ENCODE measurements at regions not wholly inside any gene's neighbourhood (a gene's known extent, or its start where the extent isn't known, plus 50 kb on each side); places are given as distances from the start of the nearest gene placed in this dataset.

DNA sequence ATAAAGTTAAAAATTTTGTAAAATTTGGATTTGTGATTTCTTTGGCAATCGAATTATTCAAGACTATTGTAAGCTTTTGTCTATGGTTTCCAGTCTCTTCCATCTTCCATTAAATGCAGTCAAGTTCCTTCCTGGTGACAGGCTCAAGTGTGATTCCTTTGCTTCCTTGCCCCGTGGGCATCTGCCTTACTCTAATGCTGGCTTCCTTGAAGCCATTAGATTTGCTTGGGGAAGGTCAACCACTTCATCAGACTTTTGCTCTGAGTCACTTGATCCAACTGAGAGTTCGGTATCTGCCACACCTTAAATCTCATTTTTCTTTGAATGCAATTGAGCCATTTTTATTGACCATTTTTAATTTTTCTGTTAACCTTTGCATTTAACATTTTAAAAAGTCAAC, 648.8 kb downstream of the SPOCK3 start:
- no peak overlapping the region for H3K4me3 ChIP-seq (ENCODE audit: extremely low read depth in 1 of 4, insufficient read depth in 2 of 4, low read depth in 3 of 4, low read length in 4 of 4)
- H2BK15ac ChIP-seq (ENCODE audit: low read length), result no peak overlapping the region
- no peaks in the 10 kb centered on the region for H3K36me3 ChIP-seq (ENCODE audit: control insufficient read depth in 2 of 4, insufficient read depth in 4 of 4, low read length in 3 of 4)
- H2BK20ac ChIP-seq (ENCODE audit: low read length), result no peak overlapping the region
- no peak overlapping the region for H4K8ac ChIP-seq (ENCODE audit: extremely low read depth, insufficient read depth, low read length)
- H4K20me1 ChIP-seq (replicated peaks in 1 of 2; ENCODE audit: control insufficient read depth in 1 of 2, insufficient read depth in 2 of 2, low read length in 2 of 2), result no peaks in the 10 kb centered on the region
- H4K91ac ChIP-seq (replicated peaks; ENCODE audit: insufficient read length, low read length), result no peak overlapping the region
- no peak overlapping the region for H3K4me2 ChIP-seq (ENCODE audit: insufficient read depth in 1 of 2, low read depth in 2 of 2, low read length in 2 of 2)
- H3K23ac ChIP-seq (ENCODE audit: insufficient read length), result no peak overlapping the region
- H2BK120ac ChIP-seq (replicated peaks; ENCODE audit: low read depth, low read length), result no peak overlapping the region
- H3K79me1 ChIP-seq (ENCODE audit: low read depth, low read length), result no peaks in the 10 kb centered on the region
- H3K18ac ChIP-seq (ENCODE audit: extremely low read depth, low read length), result no peak overlapping the region
- H3K4ac ChIP-seq (replicated peaks; ENCODE audit: insufficient read length, low read depth, low read length), result no peak overlapping the region
- no peak overlapping the region for H2AK5ac ChIP-seq (ENCODE audit: low read depth, low read length)
- H3K9me3 ChIP-seq (ENCODE audit: insufficient read depth in 2 of 2, low read depth in 1 of 2, low read length in 1 of 2), result no peaks in the 10 kb centered on the region
- no peaks in the 10 kb centered on the region for H3K79me2 ChIP-seq (ENCODE audit: control insufficient read depth in 1 of 2, insufficient read depth in 2 of 2, low read length in 2 of 2)
- H3K9ac ChIP-seq (replicated peaks in 1 of 4; ENCODE audit: extremely low read depth in 1 of 4, low read depth in 3 of 4, low read length in 3 of 4), result no peak overlapping the region
- H3K56ac ChIP-seq (replicated peaks; ENCODE audit: insufficient read length, low read depth, low read length), result no peak overlapping the region
- H2BK5ac ChIP-seq (ENCODE audit: low read depth, low read length), result no peak overlapping the region
- FAIRE-seq (no peak), DNase-seq (ENCODE audit: low read depth in 1 of 2, low spot score in 2 of 2) (no peak)
- H2AFZ ChIP-seq (ENCODE audit: low read length), result no peak overlapping the region
- no peaks in the 10 kb centered on the region for H3K23me2 ChIP-seq (ENCODE audit: low read depth, low read length)
- no peak overlapping the region for H2BK12ac ChIP-seq (ENCODE audit: low read depth, low read length)
- no peak overlapping the region for H3K14ac ChIP-seq (ENCODE audit: insufficient read length)
- CTCF ChIA-PET (ENCODE audit: partially characterized antibody), result interaction anchor here (1.4 kb wide), 1 partner anchor 420 kb away, joined by 6 read pairs; no protein-coding TSS in a partner anchor
- peaks cover 0 to 1% (median 0%) of the 10 kb centered on the region in 4 experiments; a peak in 1 of 7 replicates for H3K27me3 ChIP-seq (replicated peaks in 1 of 4; ENCODE audit: control insufficient read depth in 3 of 4, extremely low read depth in 1 of 4, insufficient read depth in 3 of 4, low read length in 3 of 4)
- WGBS, 2 experiments (ENCODE audit: extremely low coverage in 1 of 2, insufficient coverage in 1 of 2, insufficient read length in 1 of 2, insufficient replicate concordance in 2 of 2, low coverage in 1 of 2, low lambda C conversion rate in 2 of 2, missing lambda C conversion rate in 1 of 2), result 93% methylated on average over 3 of the region's 3 CpGs; no CpG with 5 or more reads in 1 of the 2 experiments
- no peak overlapping the region for H4K5ac ChIP-seq (ENCODE audit: insufficient read length, low read depth, low read length)
- no peak overlapping the region for H3K27ac ChIP-seq (ENCODE audit: low read depth, low read length)
- POLR2A ChIA-PET (ENCODE audit: partially characterized antibody), result no interaction called here
- TF ChIP-seq SIX5 (IDR thresholded peaks at IDR 0.05; ENCODE audit: low read depth, low read length) (no peak), KDM5A (IDR thresholded peaks at IDR 0.05; ENCODE audit: low read length) (no peak), RFX5 (IDR thresholded peaks at IDR 0.05; ENCODE audit: borderline replicate concordance, low read depth, low read length) (no peak), RAD21 (IDR thresholded peaks at IDR 0.05 in 1 of 2, conservative IDR thresholded peaks at IDR 0.05 in 1 of 2; ENCODE audit: low read depth in 2 of 2, low read length in 2 of 2) (no peak), SUZ12 (IDR thresholded peaks at IDR 0.05; ENCODE audit: low read length) (no peak), POLR2A (IDR thresholded peaks at IDR 0.05; ENCODE audit: control extremely low read depth in 1 of 2, low read depth in 2 of 2, low read length in 2 of 2) (no peak)
- TF ChIP-seq, protein P1, sequence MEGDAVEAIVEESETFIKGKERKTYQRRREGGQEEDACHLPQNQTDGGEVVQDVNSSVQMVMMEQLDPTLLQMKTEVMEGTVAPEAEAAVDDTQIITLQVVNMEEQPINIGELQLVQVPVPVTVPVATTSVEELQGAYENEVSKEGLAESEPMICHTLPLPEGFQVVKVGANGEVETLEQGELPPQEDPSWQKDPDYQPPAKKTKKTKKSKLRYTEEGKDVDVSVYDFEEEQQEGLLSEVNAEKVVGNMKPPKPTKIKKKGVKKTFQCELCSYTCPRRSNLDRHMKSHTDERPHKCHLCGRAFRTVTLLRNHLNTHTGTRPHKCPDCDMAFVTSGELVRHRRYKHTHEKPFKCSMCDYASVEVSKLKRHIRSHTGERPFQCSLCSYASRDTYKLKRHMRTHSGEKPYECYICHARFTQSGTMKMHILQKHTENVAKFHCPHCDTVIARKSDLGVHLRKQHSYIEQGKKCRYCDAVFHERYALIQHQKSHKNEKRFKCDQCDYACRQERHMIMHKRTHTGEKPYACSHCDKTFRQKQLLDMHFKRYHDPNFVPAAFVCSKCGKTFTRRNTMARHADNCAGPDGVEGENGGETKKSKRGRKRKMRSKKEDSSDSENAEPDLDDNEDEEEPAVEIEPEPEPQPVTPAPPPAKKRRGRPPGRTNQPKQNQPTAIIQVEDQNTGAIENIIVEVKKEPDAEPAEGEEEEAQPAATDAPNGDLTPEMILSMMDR (IDR thresholded peaks at IDR 0.05; ENCODE audit: control extremely low read depth in 1 of 3, insufficient read depth in 1 of 3, low read depth in 1 of 3, low read length in 3 of 3), result no peak
- no peaks in the 10 kb centered on the region for H3K4me1 ChIP-seq (replicated peaks in 1 of 4; ENCODE audit: control insufficient read depth in 3 of 4, insufficient read depth in 4 of 4, low read length in 3 of 4)
